ENCODE measurements at regions not wholly inside any gene's neighbourhood (a gene's known extent, or its start where the extent isn't known, plus 50 kb on each side); places are given as distances from the start of the nearest gene placed in this dataset.

GRCh38 chr10:4684434-4684833, 141.6 kb upstream of the AKR1E2 start:
- no peak overlapping the region for H3K27ac Mint-ChIP-seq
- H3K9ac ChIP-seq (ENCODE audit: extremely low read depth, insufficient read length, low read length), result no peak overlapping the region

More at GRCh38 chr10:4684434-4684833, 141.6 kb upstream of the AKR1E2 start:
- Histone ChIP-seq H3K27ac (ENCODE audit: insufficient read length, low read depth, low read length) (no peak overlapping the region), H3T11ph (ENCODE audit: low read length) (no peak overlapping the region), H3K23ac (ENCODE audit: insufficient read length, low read depth, low read length) (no peak overlapping the region), H2BK120ac (ENCODE audit: low read depth, low read length, poor library complexity, severe bottlenecking) (no peak overlapping the region), H3K27me3 (ENCODE audit: insufficient read depth, low read length) (no peaks in the 10 kb centered on the region), H2BK15ac (ENCODE audit: low read depth, low read length) (no peak overlapping the region), H3K4me2 (ENCODE audit: insufficient read depth, insufficient read length, low read length) (no peak overlapping the region), H3K23me2 (ENCODE audit: insufficient read length, low read depth, low read length, poor library complexity, severe bottlenecking) (no peaks in the 10 kb centered on the region), H2BK12ac (ENCODE audit: insufficient read length, low read depth, low read length) (no peak overlapping the region), H4K8ac (replicated peaks; ENCODE audit: insufficient read length, low read depth, low read length) (no peak overlapping the region), H3K79me2 (ENCODE audit: insufficient read depth, low read length) (no peaks in the 10 kb centered on the region), H2BK20ac (ENCODE audit: low read depth, low read length, poor library complexity, severe bottlenecking) (no peak overlapping the region), H3K14ac (ENCODE audit: insufficient read depth, low read length) (no peak overlapping the region), H4K20me1 (ENCODE audit: control insufficient read depth, insufficient read depth, insufficient read length) (no peaks in the 10 kb centered on the region), H4K5ac (ENCODE audit: insufficient read length, low read depth, low read length) (no peak overlapping the region), H4K91ac (ENCODE audit: insufficient read length, low read depth, low read length) (no peak overlapping the region), H3K9me3 (ENCODE audit: control insufficient read depth, low read depth, low read length) (no peaks in the 10 kb centered on the region), H2AK5ac (ENCODE audit: insufficient read length, low read length) (no peak overlapping the region), H3K18ac (ENCODE audit: insufficient read length, low read depth, low read length) (no peak overlapping the region), H3K79me1 (ENCODE audit: insufficient read depth, low read depth, low read length, poor library complexity, severe bottlenecking) (no peaks in the 10 kb centered on the region), H3K4ac (ENCODE audit: low read depth, low read length) (no peak overlapping the region), H2AFZ (ENCODE audit: low read length) (no peak overlapping the region), H3K4me1 (ENCODE audit: insufficient read depth, low read length) (peaks cover 2% of the 10 kb centered on the region; the same call in 1 of the 2 replicates), H2BK5ac (ENCODE audit: insufficient read length, low read length) (no peak overlapping the region), H3K56ac (ENCODE audit: insufficient read length, low read depth, low read length) (no peak overlapping the region)
- Mint-ChIP-seq H3K36me3 (ENCODE audit: insufficient read depth in 1 of 3, low read depth in 3 of 3) (no peaks in the 10 kb centered on the region), H3K4me3 (no peak overlapping the region), H3K4me1 (peaks cover 0 to 3% of the 10 kb centered on the region in 2 experiments; a peak in 1 of 4 replicates), H3K27me3 (ENCODE audit: low read depth) (no peaks in the 10 kb centered on the region), H3K9me3 (no peaks in the 10 kb centered on the region)
- DNase-seq, result no peak
- no peak for TF ChIP-seq CTCF (conservative IDR thresholded peaks at IDR 0.05)
